Amniotic epithelial cell (primary cell): ENCODE measurements at regions not wholly inside any gene's neighbourhood (a gene's known extent, or its start where the extent isn't known, plus 50 kb on each side); places are given as distances from the start of the nearest gene placed in this dataset.
A peak's percentile ranks its signal among the peaks of the same experiment; 100 is the strongest.

Experiments used
- DNase-seq: peaks from one replicate; pipeline ENCODE4 v3.0.0-alpha.2; 2010; ENCODE audit warnings: low read depth

- no peak for DNase-seq
These were observed 187.3 kb upstream of the SYT13 start for GRCh38 chr11:45473341-45473895.

DNA sequence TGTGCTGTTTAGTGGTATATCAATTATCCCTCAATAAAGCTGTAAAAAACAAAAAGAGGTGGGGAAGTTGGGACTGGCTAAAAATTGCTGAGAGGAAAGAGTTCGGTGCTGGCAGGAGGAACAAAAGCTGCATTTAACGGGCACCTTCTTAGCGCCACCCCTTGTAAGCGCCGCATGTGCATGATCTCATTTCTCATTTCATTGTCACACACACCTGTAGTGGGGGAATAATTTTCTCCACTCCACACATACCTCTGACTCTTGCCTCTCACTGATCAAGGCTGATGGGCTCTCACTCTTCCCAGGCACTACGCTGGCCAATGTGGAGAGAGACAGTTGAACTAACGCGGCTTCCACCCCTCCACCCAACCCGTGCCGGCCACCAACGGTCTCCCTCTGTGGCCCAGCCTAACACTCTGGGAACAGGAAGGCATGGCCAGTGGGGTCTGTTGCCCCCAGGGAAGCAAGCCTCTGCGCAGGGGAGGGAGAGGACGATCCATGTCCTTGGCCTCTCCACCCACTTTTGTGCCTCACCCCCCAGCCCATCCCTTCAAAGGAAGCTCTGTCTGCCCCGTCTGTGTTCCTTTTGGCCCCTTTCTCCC lies 186.7 kb upstream of the SYT13 start:
- DNase-seq: no peak

- DNase-seq: no peak
These were observed 185.1 kb upstream of the SYT13 start for GRCh38 chr11:45471266-45471665.

DNA sequence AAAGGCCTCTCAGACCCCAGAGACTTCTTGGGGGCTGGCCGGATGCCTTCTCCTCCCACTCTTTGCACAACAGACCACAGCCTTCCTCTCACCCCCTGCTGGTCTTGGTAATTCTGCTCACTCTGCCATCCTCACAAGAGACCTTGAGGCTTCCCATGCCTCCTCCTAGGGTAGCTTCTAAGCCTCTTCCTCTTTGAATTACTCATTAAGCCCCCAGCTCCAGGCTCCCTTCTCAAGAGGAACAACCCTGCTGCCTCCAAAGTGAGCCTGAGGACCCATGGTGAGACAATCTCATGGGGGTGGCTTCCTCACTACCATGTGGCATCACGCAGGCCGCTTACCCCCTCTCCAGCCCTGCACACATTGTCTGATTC lies 184.6 kb upstream of the SYT13 start:
- DNase-seq: no peak

DNA sequence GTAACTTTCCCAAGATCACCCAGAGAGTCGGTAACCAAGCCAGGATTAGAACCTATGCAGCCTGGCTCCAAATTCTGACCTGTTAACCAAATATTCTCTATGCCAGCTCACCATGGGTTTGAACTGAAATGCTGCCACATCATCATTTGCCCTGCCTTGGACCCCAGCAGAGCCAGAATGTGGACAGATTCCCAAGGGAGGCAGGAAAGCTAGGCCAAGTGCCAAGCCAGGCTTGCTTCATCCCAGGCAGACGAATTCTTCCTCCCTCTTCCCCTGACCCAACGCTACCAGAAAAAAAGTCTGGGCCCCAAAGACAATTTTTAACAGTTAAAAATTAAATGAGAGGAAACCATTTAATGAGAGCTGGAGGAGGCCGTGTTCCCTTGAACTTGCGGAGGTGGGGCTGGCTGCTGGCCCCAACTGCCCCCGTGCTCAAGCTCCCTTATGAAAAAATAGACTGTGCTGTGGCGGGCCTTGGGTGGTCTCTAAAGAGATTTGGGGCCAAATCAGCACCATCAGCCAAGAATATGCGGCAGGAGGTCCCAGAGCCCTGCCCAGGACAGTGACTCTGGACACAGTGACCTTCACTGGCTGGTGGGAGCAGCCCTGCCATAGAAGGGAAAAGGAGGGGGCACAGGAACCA lies 184.1 kb upstream of the SYT13 start:
- peak; percentile 28 for DNase-seq

- peak; percentile 51 for DNase-seq
These were observed 182.2 kb upstream of the SYT13 start for GRCh38 chr11:45468267-45468856.

DNA sequence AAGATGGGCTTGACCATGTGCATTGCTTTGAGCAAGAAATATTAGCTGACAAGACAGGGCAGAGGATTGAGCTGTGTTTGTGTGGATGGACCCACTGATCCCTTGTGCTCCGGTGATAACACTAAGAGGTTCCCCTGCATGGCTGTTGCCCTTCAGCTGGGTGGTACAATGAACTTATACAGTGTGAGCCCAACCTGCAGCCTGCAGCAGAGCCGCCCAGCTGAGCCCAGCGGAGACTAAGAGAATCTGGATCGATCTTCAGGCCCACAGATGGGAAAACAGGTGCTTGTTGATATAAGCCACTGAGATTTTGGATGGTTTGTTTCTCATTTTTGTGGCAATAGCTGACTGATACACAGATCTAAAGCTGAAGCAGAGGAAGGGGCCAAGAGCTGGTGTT lies 177.4 kb upstream of the SYT13 start:
- DNase-seq: no peak

DNA sequence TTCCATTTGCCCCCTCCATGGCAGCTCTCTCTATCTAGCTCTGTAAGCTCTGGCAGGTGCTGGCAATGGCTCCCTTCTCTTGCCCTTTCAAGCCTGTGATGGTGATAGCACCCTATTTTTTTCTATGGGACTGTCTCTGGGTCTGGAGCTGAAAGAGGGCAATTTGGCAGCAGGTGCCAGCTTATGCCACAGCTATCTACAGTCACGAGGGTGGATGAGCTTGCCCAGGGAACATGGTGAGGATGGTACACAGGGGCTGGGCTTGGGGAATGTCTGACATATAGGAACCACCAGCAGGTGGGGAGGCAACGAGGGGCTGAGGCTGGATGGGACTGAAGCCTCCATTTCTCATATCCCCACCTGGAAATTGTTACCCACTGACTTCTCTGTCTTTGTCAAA lies 175.4 kb upstream of the SYT13 start:
- no peak for DNase-seq

GRCh38 chr11:45459491-45459890 lies 173.3 kb upstream of the SYT13 start:
- DNase-seq: no peak

DNA sequence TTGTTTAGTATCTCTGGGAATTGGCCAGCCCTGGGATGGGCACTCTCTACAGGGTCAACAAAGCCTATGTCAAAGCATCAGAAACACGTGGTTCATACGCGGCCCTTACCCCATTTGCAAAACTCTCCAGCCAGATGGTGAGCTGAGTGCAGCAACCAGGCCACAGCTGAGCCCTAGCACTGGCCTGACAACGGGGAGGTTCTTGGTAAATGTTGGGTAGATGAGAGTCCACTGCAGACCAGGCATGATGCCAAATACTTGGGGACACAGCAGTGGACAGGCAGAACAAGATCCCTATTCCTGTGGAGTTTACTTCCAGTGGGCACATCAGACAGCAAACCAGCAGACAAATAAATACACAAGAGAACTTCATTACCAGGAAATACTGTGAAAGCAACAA lies 172.1 kb upstream of the SYT13 start:
- DNase-seq: no peak

- peak; percentile 85 for DNase-seq
These were observed 171.5 kb upstream of the SYT13 start for GRCh38 chr11:45457649-45458048.

DNA sequence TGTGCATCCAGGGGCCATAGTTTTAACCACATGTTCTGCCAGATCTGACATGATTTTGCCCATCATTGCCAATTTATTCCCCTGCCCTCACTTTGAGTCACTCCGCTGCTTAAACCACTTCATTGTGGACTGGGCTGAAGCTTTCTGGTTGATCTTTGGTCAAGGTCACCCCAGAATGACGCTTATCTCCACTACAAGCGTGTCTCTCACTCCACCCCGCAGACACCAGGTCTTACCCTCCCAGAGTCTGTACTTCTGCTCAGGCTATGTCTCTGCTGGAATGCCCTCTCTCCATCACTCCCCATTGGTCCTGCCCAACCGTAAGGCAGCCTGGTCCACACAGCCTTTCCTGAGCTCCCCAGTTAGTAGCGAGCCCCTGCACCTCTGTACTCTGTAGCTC lies 170.5 kb upstream of the SYT13 start:
- no peak for DNase-seq

GRCh38 chr11:45455536-45455935 lies 169.4 kb upstream of the SYT13 start:
- no peak for DNase-seq

- DNase-seq: no peak
These were observed 168.8 kb upstream of the SYT13 start for GRCh38 chr11:45454917-45455401.

- no peak for DNase-seq
These were observed 167.6 kb upstream of the SYT13 start for GRCh38 chr11:45453721-45454120.

- DNase-seq: peak; percentile 50
These were observed 165.8 kb upstream of the SYT13 start for GRCh38 chr11:45451766-45452440.

- no peak for DNase-seq
These were observed 164.0 kb upstream of the SYT13 start for GRCh38 chr11:45450189-45450588.

DNA sequence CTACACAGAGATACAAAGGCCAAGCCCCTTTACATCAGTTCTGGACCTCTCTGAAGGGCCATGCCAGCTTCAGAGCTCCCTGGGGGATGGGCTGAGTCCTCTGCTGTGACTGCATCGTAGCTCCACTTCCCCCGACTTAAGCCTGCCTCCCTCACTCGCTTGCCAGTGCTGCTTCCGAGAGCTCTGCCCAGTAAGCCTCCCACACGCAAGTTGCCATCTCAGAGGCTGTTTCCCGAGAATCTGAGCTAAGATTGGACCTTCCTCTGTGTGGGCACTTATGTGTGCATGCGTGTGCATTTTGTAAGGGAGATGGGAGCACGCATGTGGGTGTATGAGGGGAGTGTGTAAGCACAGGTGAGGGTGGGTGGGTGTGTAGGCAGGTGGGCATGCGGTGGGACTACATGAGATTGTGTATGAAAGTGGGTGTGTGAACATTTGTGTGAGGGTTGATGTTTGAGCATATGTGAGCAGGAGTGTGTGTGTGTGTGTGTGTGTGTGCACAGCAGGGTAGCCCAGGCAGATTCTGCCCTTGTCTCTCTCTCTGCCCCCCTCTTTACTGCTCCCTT lies 163.0 kb upstream of the SYT13 start:
- DNase-seq: no peak

DNA sequence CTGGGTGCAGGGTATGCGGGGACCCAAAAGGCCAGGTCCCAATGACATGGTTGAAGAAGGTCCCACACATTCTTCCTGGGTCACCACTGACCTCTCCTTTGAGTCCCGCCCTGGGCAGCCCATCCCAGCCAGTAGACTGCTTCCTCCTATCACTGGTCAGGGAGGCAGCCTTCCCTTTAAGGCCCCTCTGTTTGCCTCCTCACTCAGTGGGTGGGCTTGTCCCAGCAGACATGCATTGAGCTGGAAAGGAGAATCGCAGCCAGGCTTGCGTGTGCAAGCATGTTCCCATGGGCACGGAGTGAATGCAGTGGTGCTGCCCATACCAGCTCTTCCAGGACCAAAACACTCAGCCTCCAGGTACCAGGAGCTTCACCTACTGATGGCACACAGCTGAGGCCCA lies 162.4 kb upstream of the SYT13 start:
- no peak for DNase-seq

GRCh38 chr11:45446998-45447397 lies 160.9 kb upstream of the SYT13 start:
- no peak for DNase-seq

- no peak for DNase-seq
These were observed 160.3 kb upstream of the SYT13 start for GRCh38 chr11:45446434-45446833.

GRCh38 chr11:45444796-45445195 lies 158.7 kb upstream of the SYT13 start:
- DNase-seq: no peak

DNA sequence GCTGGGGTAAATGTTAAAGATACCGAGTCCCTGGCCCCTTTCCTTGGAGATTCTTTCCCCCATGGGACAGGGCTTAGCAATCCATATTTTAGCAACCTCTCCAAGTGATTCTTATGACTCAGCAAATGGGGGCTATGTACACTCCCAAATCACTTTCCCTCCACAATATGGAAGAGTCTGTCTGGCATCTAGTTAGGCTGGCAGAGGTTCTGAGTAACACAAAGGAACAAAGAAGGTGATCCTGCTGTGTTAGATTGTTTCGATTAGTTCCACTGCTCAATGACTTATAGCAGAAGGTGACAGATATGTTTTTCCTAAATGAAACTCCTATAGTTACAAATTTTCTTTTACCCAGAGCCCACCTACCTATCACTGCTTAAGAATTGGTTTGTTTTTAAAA lies 154.0 kb upstream of the SYT13 start:
- DNase-seq: no peak
